HEK293T (cell line): ENCODE measurements at regions not wholly inside any gene's neighbourhood (a gene's known extent, or its start where the extent isn't known, plus 50 kb on each side); places are given as distances from the start of the nearest gene placed in this dataset.

Source experiments
- CTCF ChIA-PET: fragments of 350-600 bp; formaldehyde crosslinking; extraction: SDS; loops from one replicate; lab custom pipeline; 2021; ENCODE audit warnings: antibody characterized with exemption, inconsistent platforms; lab: Yijun Ruan, JAX
- POLR2A ChIA-PET: fragments of 350-600 bp; formaldehyde crosslinking; extraction: SDS; loops from one replicate; lab custom pipeline; 2020; ENCODE audit warnings: antibody characterized with exemption, inconsistent platforms; lab: Yijun Ruan, JAX
- DNase-seq: peaks from one replicate; pipeline ENCODE4 v3.0.0; 2012; ENCODE audit warnings: mixed read lengths; ENCODE audit errors: extremely low spot score
- ARNT ChIP-seq: fragments of 450-650 bp; IDR thresholded peaks from 2 replicates; pipeline ENCODE4 v1.6.1; 2017; ENCODE audit warnings: mild to moderate bottlenecking
- BHLHE40 ChIP-seq: fragments of 450-650 bp; IDR thresholded peaks from 2 replicates; pipeline ENCODE4 v1.6.1; 2016; ENCODE audit warnings: mild to moderate bottlenecking, moderate library complexity, borderline replicate concordance
- CTBP1 ChIP-seq: fragments of 450-650 bp; IDR thresholded peaks from 2 replicates; pipeline ENCODE4 v1.6.1; 2016; ENCODE audit warnings: borderline replicate concordance
- ELF4 ChIP-seq: fragments of 450-650 bp; IDR thresholded peaks from 2 replicates; pipeline ENCODE4 v1.6.1; 2017; ENCODE audit warnings: antibody characterized with exemption
- FOXA1 ChIP-seq: fragments of 450-650 bp; IDR thresholded peaks from 2 replicates; pipeline ENCODE4 v1.6.1; 2016; ENCODE audit warnings: mild to moderate bottlenecking
- FOXK2 ChIP-seq: fragments of 450-650 bp; IDR thresholded peaks from 2 replicates; pipeline ENCODE4 v1.6.1; 2016; ENCODE audit warnings: mild to moderate bottlenecking
- FOXM1 ChIP-seq: fragments of 450-650 bp; IDR thresholded peaks from 2 replicates; pipeline ENCODE4 v1.6.1; 2017; ENCODE audit warnings: mild to moderate bottlenecking, borderline replicate concordance
- HDGF ChIP-seq: fragments of 450-650 bp; IDR thresholded peaks from 2 replicates; pipeline ENCODE4 v1.6.1; 2017; ENCODE audit warnings: antibody characterized with exemption, borderline replicate concordance
- L3MBTL2 ChIP-seq: fragments of 450-650 bp; conservative IDR thresholded peaks from 2 replicates; pipeline ENCODE4 v1.6.1; 2016; ENCODE audit warnings: mild to moderate bottlenecking
- LEF1 ChIP-seq: fragments of 450-650 bp; IDR thresholded peaks from 2 replicates; pipeline ENCODE4 v1.6.1; 2017; ENCODE audit warnings: mild to moderate bottlenecking, borderline replicate concordance
- NFRKB ChIP-seq: fragments of 450-650 bp; IDR thresholded peaks from 2 replicates; pipeline ENCODE4 v1.6.1; 2016; ENCODE audit warnings: mild to moderate bottlenecking, moderate library complexity
- PKNOX1 ChIP-seq: fragments of 450-650 bp; IDR thresholded peaks from 2 replicates; pipeline ENCODE4 v1.6.1; 2016
- SP1 ChIP-seq: fragments of 450-650 bp; IDR thresholded peaks from 2 replicates; pipeline ENCODE4 v1.6.1; 2017
- SUZ12 ChIP-seq: fragments of 450-650 bp; IDR thresholded peaks from 2 replicates; pipeline ENCODE4 v1.6.1; 2016; ENCODE audit warnings: mild to moderate bottlenecking
- TARDBP ChIP-seq: fragments of 450-650 bp; IDR thresholded peaks from 2 replicates; pipeline ENCODE4 v1.6.1; 2016
- ZNF384 ChIP-seq: fragments of 450-650 bp; IDR thresholded peaks from 2 replicates; pipeline ENCODE4 v1.6.1; 2016

GRCh38 chr10:88041243-88042159, 178.1 kb downstream of the PTEN start:
- ChIA-PET POLR2A (no interaction called here), CTCF (interaction anchor here (0.7 kb wide), 1 partner anchor 200 kb away, joined by 3 read pairs; no protein-coding TSS in a partner anchor)
- no peak for DNase-seq
- TF ChIP-seq FOXM1, result no peak
- TF ChIP-seq LEF1, result no peak
- no peak for TF ChIP-seq ELF4
- TF ChIP-seq FOXA1, result no peak
- TF ChIP-seq ZNF384, result no peak
- TF ChIP-seq BHLHE40, result no peak
- no peak for TF ChIP-seq FOXK2
- TF ChIP-seq ARNT, result no peak
- TF ChIP-seq SP1, result no peak
- no peak for TF ChIP-seq L3MBTL2
- TF ChIP-seq SUZ12, result no peak
- no peak for TF ChIP-seq CTBP1

DNA sequence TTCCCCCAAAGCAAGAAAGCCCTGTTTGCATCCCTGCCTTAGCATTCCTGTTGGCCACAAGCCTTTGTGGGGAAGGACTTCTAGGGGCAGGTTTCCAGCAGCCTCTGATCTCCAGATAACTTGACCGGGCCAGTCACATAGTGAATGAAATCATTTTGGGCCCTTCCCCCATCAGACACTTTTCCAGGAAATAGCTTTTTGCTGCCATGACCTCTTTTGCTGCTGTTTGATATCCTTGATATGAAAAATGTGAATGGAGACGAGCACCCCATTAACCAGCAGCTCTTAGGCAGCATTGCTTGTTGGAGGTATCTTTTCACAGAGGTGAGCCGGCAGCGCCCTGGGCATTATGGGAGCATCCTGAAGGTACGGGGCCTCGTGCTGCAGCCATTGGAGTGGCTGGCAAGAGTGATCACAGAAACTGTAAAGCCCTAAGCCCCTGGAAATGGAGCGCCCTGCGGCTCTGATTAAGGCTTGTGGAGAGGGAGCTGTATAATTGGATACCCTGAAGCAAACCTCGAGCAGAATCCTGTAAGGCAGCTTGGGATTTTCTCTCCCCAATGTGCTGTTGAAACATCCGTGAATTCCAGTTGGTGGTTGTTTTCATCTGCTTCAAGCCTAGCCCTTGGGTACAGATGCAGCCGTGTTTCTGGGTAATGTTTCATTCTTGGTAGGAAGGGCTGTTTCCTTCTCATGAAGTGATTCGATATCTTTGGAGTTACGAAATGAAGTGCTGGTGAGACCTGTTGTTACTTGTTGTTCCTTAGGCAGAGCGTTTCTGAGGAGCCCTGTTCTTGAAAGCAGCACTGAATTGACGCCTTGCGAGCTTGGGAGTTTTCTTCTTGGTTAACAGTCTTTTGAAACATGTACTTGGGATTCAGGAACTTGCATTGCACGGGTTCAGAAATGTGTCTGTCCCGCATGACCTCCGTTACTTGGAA, 179.0 kb downstream of the PTEN start:
- TF ChIP-seq FOXA1, result no peak
- TF ChIP-seq PKNOX1, result no peak
- no peak for TF ChIP-seq SUZ12
- TF ChIP-seq FOXM1, result no peak
- ChIA-PET CTCF (no interaction called here), POLR2A (no interaction called here)
- DNase-seq, result no peak

GRCh38 chr10:88045096-88045495, 181.7 kb downstream of the PTEN start:
- TF ChIP-seq FOXK2 (no peak), SUZ12 (no peak), ARNT (no peak), FOXM1 (no peak), BHLHE40 (no peak), L3MBTL2 (no peak), PKNOX1 (no peak), ELF4 (no peak), FOXA1 (no peak), ZNF384 (no peak), CTBP1 (no peak), TARDBP (no peak), SP1 (no peak), HDGF (no peak), NFRKB (no peak)
- DNase-seq, result no peak
- ChIA-PET POLR2A (no interaction called here), CTCF (interaction anchor here (0.6 kb wide), 1 partner anchor 194 kb away, joined by 3 read pairs; no protein-coding TSS in a partner anchor)

GRCh38 chr10:88045656-88046415, 182.4 kb downstream of the PTEN start:
- DNase-seq, result no peak
- TF ChIP-seq FOXK2, result no peak
- TF ChIP-seq HDGF, result no peak
- no peak for TF ChIP-seq NFRKB
- no peak for TF ChIP-seq TARDBP
- no peak for TF ChIP-seq L3MBTL2
- no peak for TF ChIP-seq ARNT
- TF ChIP-seq PKNOX1, result no peak
- TF ChIP-seq SP1, result no peak
- TF ChIP-seq CTBP1, result no peak
- TF ChIP-seq ELF4, result no peak
- no peak for TF ChIP-seq ZNF384
- no peak for TF ChIP-seq LEF1
- TF ChIP-seq SUZ12, result no peak
- no peak for TF ChIP-seq BHLHE40
- TF ChIP-seq FOXM1, result no peak
- no peak for TF ChIP-seq FOXA1
- ChIA-PET CTCF (no interaction called here), POLR2A (no interaction called here)

GRCh38 chr10:88047579-88047978, 184.2 kb downstream of the PTEN start:
- ChIA-PET POLR2A (no interaction called here), CTCF (no interaction called here)
- TF ChIP-seq BHLHE40 (no peak), ARNT (no peak), HDGF (no peak), SUZ12 (no peak)
- DNase-seq, result no peak
